ENCODE measurements at regions not wholly inside any gene's neighbourhood (a gene's known extent, or its start where the extent isn't known, plus 50 kb on each side); places are given as distances from the start of the nearest gene placed in this dataset.

- no peak overlapping the region for H3K9ac ChIP-seq (ENCODE audit: low read length)
- Mint-ChIP-seq H3K9me3 (ENCODE audit: insufficient read depth) (no peaks in the 10 kb centered on the region), H3K4me1 (no peaks in the 10 kb centered on the region), H3K27me3 (peaks cover 11% of the 10 kb centered on the region), H3K27ac (no peak overlapping the region), H3K4me3 (no peak overlapping the region)
- CTCF ChIA-PET: no interaction called here
- 100% methylated on average over 1 of the region's 2 CpGs for WGBS (ENCODE audit: insufficient coverage)
- no peak overlapping the region for H3K4me2 ChIP-seq (replicated peaks; ENCODE audit: low read depth, low read length, poor library complexity, severe bottlenecking)
- ATAC-seq (ENCODE audit: low read depth): no peak
- no peaks in the 10 kb centered on the region for H4K20me1 ChIP-seq (ENCODE audit: control insufficient read depth, insufficient read depth, low read length, poor library complexity, severe bottlenecking)
- H3K79me2 ChIP-seq (ENCODE audit: control insufficient read depth, insufficient read depth, low read length): no peaks in the 10 kb centered on the region
- no peaks in the 10 kb centered on the region for H3K27me3 ChIP-seq (replicated peaks in 1 of 4; ENCODE audit: control extremely low read depth in 1 of 4, control insufficient read depth in 3 of 4, insufficient read depth in 4 of 4, low read length in 3 of 4)
- no peaks in the 10 kb centered on the region for H3K4me1 ChIP-seq (ENCODE audit: control insufficient read depth in 2 of 2, insufficient read depth in 2 of 2, low read length in 2 of 2)
- POLR2A ChIA-PET: no interaction called here
- no peak for TF ChIP-seq CTCF (IDR thresholded peaks at IDR 0.05)
- TF ChIP-seq EZH2 (IDR thresholded peaks at IDR 0.05; ENCODE audit: borderline replicate concordance, insufficient read depth, low read depth, low read length, poor library complexity, severe bottlenecking): no peak
- H3K27ac ChIP-seq (ENCODE audit: low read length in 2 of 2): no peak overlapping the region
- no peaks in the 10 kb centered on the region for H3K9me3 ChIP-seq (ENCODE audit: control extremely low read depth in 1 of 3, control insufficient read depth in 2 of 3, insufficient read depth in 1 of 3, low read length in 2 of 3)
- no peak overlapping the region for H2AFZ ChIP-seq (ENCODE audit: insufficient read depth, low read depth, low read length, poor library complexity, severe bottlenecking)
- intact Hi-C loops (cut with micrococcal nuclease): no loop called here
- H3K4me3 ChIP-seq (ENCODE audit: control extremely low read depth in 1 of 5, extremely low read depth in 1 of 5, insufficient read depth in 1 of 5, low read depth in 2 of 5, low read length in 4 of 5): no peak overlapping the region
- DNase-seq: no peak
- H3K36me3 ChIP-seq (replicated peaks in 1 of 2; ENCODE audit: control extremely low read depth in 1 of 2, control insufficient read depth in 1 of 2, extremely low read depth in 1 of 2, insufficient read depth in 2 of 2, low read length in 1 of 2): no peaks in the 10 kb centered on the region
Observed at GRCh38 chr9:109845226-109845625, 65.2 kb downstream of the PALM2AKAP2 start.

GRCh38 chr9:109846776-109847175 lies 66.8 kb downstream of the PALM2AKAP2 start:
- TF ChIP-seq CTCF (IDR thresholded peaks at IDR 0.05) (no peak), EZH2 (IDR thresholded peaks at IDR 0.05; ENCODE audit: borderline replicate concordance, insufficient read depth, low read depth, low read length, poor library complexity, severe bottlenecking) (no peak)
- no peak for DNase-seq
- no peak overlapping the region for H3K27ac Mint-ChIP-seq
- WGBS (ENCODE audit: insufficient coverage): 100% methylated on average over 2 of the region's 4 CpGs
- Histone ChIP-seq H3K4me3 (ENCODE audit: control extremely low read depth in 1 of 5, extremely low read depth in 1 of 5, insufficient read depth in 1 of 5, low read depth in 2 of 5, low read length in 4 of 5) (no peak overlapping the region), H3K9ac (ENCODE audit: low read length) (no peak overlapping the region), H3K27ac (ENCODE audit: low read length in 2 of 2) (no peak overlapping the region), H4K20me1 (ENCODE audit: control insufficient read depth, insufficient read depth, low read length, poor library complexity, severe bottlenecking) (no peaks in the 10 kb centered on the region), H3K9me3 (ENCODE audit: control extremely low read depth in 1 of 3, control insufficient read depth in 2 of 3, insufficient read depth in 1 of 3, low read length in 2 of 3) (no peaks in the 10 kb centered on the region), H3K36me3 (replicated peaks in 1 of 2; ENCODE audit: control extremely low read depth in 1 of 2, control insufficient read depth in 1 of 2, extremely low read depth in 1 of 2, insufficient read depth in 2 of 2, low read length in 1 of 2) (no peaks in the 10 kb centered on the region), H3K4me1 (ENCODE audit: control insufficient read depth in 2 of 2, insufficient read depth in 2 of 2, low read length in 2 of 2) (no peaks in the 10 kb centered on the region), H3K79me2 (ENCODE audit: control insufficient read depth, insufficient read depth, low read length) (no peaks in the 10 kb centered on the region), H3K4me2 (replicated peaks; ENCODE audit: low read depth, low read length, poor library complexity, severe bottlenecking) (no peak overlapping the region), H3K27me3 (replicated peaks in 1 of 4; ENCODE audit: control extremely low read depth in 1 of 4, control insufficient read depth in 3 of 4, insufficient read depth in 4 of 4, low read length in 3 of 4) (no peaks in the 10 kb centered on the region), H2AFZ (ENCODE audit: insufficient read depth, low read depth, low read length, poor library complexity, severe bottlenecking) (no peak overlapping the region)
- intact Hi-C loops (cut with micrococcal nuclease): no loop called here
- ATAC-seq (ENCODE audit: low read depth): no peak
- H3K9me3 Mint-ChIP-seq (ENCODE audit: insufficient read depth): no peaks in the 10 kb centered on the region
- ChIA-PET CTCF (no interaction called here), POLR2A (no interaction called here)
- H3K4me3 Mint-ChIP-seq: no peak overlapping the region
- peaks cover 11% of the 10 kb centered on the region for H3K27me3 Mint-ChIP-seq
- H3K4me1 Mint-ChIP-seq: no peaks in the 10 kb centered on the region

Data from B cell (primary cell).